ENCODE measurements at regions not wholly inside any gene's neighbourhood (a gene's known extent, or its start where the extent isn't known, plus 50 kb on each side); places are given as distances from the start of the nearest gene placed in this dataset.

DNA sequence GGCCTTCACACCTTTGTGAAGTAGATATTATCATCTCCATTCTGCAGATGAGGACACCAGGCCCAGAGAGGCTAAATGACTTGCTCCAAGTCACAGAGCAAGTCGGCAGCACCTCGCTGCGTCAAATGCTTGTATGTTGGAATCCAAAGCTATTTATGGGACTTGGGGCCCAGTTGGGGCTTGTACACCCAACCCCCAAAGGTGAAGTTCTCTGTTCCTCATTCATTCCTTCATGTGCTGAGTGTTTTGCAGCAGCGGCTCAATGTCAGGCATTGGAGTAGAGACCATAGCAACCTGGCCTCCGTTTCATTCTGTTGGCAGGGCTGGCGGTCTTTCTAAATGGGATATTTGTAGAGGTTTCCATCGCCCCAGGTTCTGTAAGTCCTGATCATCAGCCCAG lies 113.4 kb upstream of the SLC25A33 start:
- H3K4me3 ChIP-seq (ENCODE audit: low read depth, low read length), result no peak overlapping the region
- TF ChIP-seq, protein P1, sequence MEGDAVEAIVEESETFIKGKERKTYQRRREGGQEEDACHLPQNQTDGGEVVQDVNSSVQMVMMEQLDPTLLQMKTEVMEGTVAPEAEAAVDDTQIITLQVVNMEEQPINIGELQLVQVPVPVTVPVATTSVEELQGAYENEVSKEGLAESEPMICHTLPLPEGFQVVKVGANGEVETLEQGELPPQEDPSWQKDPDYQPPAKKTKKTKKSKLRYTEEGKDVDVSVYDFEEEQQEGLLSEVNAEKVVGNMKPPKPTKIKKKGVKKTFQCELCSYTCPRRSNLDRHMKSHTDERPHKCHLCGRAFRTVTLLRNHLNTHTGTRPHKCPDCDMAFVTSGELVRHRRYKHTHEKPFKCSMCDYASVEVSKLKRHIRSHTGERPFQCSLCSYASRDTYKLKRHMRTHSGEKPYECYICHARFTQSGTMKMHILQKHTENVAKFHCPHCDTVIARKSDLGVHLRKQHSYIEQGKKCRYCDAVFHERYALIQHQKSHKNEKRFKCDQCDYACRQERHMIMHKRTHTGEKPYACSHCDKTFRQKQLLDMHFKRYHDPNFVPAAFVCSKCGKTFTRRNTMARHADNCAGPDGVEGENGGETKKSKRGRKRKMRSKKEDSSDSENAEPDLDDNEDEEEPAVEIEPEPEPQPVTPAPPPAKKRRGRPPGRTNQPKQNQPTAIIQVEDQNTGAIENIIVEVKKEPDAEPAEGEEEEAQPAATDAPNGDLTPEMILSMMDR (IDR thresholded peaks at IDR 0.05; ENCODE audit: insufficient read depth, low read depth, low read length), result no peak
- no peak for DNase-seq (ENCODE audit: low read depth)

DNA sequence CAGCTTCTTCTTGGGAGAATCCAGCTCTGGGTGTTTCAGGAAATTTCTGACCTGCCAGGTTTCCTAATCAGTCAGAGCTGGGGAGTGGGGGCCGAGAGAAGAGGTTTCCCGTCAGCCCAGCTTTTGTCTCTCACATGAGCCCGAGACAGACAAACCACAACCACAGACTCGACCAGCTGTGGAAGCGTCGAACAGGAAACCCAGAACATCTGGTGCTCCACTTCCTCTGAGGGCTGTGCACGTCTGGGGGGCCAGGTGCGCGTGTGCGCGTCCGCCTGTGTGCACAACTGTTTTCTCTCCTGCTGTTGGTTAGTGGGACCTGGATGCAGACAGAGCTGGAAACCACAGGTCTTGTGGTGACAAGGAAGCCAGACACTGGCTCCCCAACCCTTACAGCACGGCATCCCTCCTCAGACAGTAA lies 113.0 kb upstream of the SLC25A33 start:
- no peak overlapping the region for H3K4me3 ChIP-seq (ENCODE audit: low read depth, low read length)
- TF ChIP-seq, protein P1 (IDR thresholded peaks at IDR 0.05; ENCODE audit: insufficient read depth, low read depth, low read length), result no peak
- peak; percentile 71 for DNase-seq (ENCODE audit: low read depth)

DNA sequence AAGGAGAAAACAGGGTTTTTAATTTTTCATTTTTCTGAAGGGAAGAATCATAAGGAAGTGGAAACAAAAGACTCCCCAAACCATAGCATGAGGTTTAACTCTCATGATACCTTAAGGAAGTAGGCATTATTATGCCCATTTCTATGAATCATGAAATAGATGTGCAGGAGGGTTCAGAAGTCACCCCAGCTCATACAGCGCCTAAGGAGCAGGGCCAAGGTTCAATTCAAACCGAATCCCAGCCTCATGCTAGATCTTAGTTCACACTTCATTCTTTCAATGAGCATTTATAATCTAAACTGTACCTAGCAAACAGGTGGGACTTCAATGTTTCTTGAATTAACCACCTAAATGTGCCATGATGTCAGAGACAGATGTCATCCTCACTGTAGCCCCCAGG lies 111.9 kb upstream of the SLC25A33 start:
- TF ChIP-seq, protein P1 (IDR thresholded peaks at IDR 0.05; ENCODE audit: insufficient read depth, low read depth, low read length), result no peak
- no peak for DNase-seq (ENCODE audit: low read depth)
- H3K4me3 ChIP-seq (ENCODE audit: low read depth, low read length), result no peak overlapping the region

DNA sequence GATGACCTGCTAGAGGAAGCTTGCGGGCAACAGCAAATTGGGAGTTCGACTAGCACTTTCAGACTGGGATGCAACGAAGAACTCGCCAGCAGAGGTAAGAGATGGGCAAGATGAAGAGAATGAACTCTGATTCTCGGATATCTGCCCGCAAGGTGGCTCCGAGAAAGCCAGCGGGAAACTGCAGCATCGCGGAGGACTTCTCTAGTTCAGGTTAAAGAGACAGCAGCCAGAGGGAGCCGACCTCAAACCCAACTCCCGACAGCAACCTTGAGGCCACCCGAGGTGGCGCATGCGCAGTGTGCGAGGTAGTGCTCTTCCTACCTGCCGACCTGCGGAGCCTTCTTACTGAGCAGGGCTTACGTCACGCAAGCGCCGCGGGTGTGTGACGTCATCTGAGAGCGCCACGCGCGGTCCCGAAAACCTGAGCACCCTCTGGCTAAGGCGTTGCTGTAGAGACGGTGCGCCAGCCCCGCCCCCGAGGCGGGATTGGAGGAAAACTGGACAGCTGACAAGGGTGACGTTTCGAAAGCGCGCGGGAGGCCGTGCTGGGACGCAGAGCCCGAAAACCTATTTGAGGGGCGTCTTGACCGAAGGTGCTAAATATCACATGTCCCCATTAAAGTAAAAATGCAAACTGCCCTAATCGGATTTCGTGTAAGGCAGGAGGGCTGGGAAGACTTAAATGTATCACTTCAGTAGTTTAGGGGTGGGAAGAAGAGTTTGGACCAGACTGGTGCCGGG lies 110.5 kb upstream of the SLC25A33 start:
- DNase-seq (ENCODE audit: low read depth), result peak; percentile 99
- TF ChIP-seq, protein P1 (IDR thresholded peaks at IDR 0.05; ENCODE audit: insufficient read depth, low read depth, low read length), result peak; percentile 22
- H3K4me3 ChIP-seq (ENCODE audit: low read depth, low read length), result peak overlapping the region; percentile 74

DNA sequence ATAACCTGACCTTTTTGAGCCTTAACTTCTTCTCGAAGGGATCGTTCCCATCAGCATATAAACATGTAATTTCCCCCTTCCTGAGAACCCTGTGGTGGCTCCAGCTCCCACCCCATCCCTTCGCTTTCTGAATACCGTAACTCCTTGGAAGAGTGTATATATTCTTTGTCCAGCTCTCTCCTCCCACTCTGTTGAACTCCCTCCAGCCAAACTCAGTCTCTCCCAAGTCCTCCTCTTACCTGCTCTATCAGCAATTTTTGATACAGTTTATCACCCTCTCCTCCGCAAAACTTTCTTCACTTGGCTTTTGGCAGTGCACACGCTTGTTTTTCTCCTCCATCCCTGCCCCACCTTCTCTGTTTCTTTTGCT lies 109.9 kb upstream of the SLC25A33 start:
- no peak for DNase-seq (ENCODE audit: low read depth)
- TF ChIP-seq, protein P1 (IDR thresholded peaks at IDR 0.05; ENCODE audit: insufficient read depth, low read depth, low read length), result no peak
- H3K4me3 ChIP-seq (ENCODE audit: low read depth, low read length), result peak overlapping the region; percentile 74

DNA sequence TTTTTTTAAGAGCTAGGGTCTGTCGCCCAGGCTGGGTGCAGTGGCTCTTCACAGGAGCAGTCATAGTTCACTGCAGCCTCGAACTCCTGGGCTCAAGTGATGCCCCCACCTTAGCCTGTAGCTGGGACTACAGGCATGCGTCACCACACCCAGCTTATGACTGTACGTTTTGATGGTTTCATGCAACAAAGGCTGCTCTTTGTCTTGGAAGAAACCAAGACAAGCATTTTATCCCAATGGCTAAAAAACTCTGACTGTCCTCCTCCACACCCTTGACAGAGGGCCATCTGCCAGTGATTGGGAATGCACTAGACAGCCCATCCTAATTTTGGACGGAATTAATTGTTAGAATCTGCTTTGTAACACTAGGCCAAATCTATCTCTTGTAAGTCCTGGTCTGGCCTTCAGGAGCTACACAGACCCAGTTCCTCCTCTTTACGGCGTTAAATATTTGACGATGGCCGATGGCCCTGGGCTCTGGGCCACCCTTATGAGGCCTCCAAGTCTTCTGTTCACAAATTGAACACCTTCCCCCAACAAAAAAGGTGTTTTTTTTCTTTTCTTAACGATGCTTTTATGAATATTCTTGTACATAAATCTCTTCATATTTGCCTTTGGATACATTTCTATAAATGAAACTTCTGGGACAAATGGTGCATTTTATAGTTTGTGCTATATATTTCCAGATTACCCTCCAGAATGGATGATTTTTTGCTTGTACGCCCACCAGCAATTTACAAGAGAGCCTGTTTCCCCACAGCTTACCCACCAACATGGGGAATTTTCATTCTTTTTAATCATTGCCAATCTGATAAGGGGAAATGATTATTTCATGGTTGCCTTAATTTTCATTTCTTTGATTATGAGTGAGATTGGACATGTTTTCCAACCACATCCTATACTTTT lies 104.8 kb upstream of the SLC25A33 start:
- no peak for DNase-seq (ENCODE audit: low read depth)

More for the DNA sequence above, 104.8 kb upstream of the SLC25A33 start:
- TF ChIP-seq, protein P1 (IDR thresholded peaks at IDR 0.05; ENCODE audit: insufficient read depth, low read depth, low read length), result no peak
- H3K4me3 ChIP-seq (ENCODE audit: low read depth, low read length), result no peak overlapping the region

Measured in fibroblast of villous mesenchyme (primary cell).